SU-DHL-6 (cell line): ENCODE measurements at regions not wholly inside any gene's neighbourhood (a gene's known extent, or its start where the extent isn't known, plus 50 kb on each side); places are given as distances from the start of the nearest gene placed in this dataset.

Experiments
- EZH2phosphoT487 ChIP-seq: fragments of 200-600 bp; sonication (generic), shearing (Covaris generic); conservative IDR thresholded peaks from 2 replicates; pipeline ENCODE4 v1.6.1; 2018; ENCODE audit warnings: mild to moderate bottlenecking, antibody characterized with exemption, low read length, moderate library complexity, mixed read lengths
- TF ChIP-seq, protein P1 (sequence below): fragments of 200-600 bp; sonication (generic); IDR thresholded peaks from one replicate; pipeline ENCODE4 v1.5.1; 2017; ENCODE audit warnings: antibody characterized with exemption, mild to moderate bottlenecking, low read length, moderate library complexity; ENCODE audit not compliant: insufficient read depth, poor library complexity, severe bottlenecking

DNA sequence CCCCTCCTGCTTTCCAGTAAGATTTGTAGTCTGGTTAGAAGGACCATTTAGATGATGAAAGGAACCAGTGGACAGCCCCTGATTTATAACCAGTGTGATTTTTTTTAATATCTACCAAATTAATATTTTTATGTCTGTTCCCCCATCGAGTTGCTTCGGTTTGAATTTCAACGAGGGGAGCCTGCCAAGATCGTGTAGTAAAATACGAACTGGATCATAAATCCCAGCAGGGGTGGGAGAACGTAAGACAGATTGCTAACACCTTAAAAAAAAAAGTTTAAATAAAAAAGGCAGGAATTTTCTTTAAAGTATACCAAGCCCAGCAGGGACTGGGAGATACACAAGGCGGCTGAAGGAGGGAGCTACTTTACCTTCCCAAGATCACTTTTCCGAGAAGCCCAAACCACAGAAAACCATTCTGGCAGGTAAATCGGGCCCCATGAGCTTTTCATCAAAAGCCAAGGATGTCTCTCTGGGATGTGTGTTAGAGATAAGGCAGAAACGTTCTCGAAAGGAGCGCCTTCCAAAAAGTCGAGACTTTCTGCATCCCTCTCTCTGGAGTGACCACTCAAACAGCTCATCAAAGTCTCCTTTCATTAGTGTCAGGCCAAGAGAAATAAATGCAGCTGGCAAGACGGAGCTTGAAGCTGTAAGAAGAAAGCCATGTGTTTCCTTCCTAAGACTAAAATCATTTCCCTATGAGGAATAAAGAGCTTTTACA, 270.5 kb upstream of the NFE2L3 start:
- TF ChIP-seq, protein P1, sequence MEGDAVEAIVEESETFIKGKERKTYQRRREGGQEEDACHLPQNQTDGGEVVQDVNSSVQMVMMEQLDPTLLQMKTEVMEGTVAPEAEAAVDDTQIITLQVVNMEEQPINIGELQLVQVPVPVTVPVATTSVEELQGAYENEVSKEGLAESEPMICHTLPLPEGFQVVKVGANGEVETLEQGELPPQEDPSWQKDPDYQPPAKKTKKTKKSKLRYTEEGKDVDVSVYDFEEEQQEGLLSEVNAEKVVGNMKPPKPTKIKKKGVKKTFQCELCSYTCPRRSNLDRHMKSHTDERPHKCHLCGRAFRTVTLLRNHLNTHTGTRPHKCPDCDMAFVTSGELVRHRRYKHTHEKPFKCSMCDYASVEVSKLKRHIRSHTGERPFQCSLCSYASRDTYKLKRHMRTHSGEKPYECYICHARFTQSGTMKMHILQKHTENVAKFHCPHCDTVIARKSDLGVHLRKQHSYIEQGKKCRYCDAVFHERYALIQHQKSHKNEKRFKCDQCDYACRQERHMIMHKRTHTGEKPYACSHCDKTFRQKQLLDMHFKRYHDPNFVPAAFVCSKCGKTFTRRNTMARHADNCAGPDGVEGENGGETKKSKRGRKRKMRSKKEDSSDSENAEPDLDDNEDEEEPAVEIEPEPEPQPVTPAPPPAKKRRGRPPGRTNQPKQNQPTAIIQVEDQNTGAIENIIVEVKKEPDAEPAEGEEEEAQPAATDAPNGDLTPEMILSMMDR, result no peak
- TF ChIP-seq EZH2phosphoT487, result no peak
